Endothelial cell of umbilical vein (primary cell): ENCODE measurements at regions not wholly inside any gene's neighbourhood (a gene's known extent, or its start where the extent isn't known, plus 50 kb on each side); places are given as distances from the start of the nearest gene placed in this dataset.

Source experiments
- BruUV-seq: library from RNA; stranded (reverse); fragments of 400-500 nt; replicated peaks from 2 replicates; lab custom pipeline; 2021; lab: Mats Ljungman, UMichigan
- CTCF ChIA-PET: fragments of 300-600, 350-600 bp; sonication (Branson Sonifier 250); formaldehyde crosslinking; loops from one replicate; lab custom pipeline; 2021; ENCODE audit warnings: antibody characterized with exemption, inconsistent platforms; lab: Charles Lee
- POLR2A ChIA-PET: fragments of 300-600, 350-600 bp; sonication (Branson Sonifier 250); formaldehyde crosslinking; loops from one replicate; lab custom pipeline; 2021; ENCODE audit warnings: antibody characterized with exemption, inconsistent platforms; lab: Charles Lee
- DNase-seq: peaks from one replicate; pipeline ENCODE4 v3.0.0-alpha.2; 2011; ENCODE audit warnings: low read depth, low spot score
- FAIRE-seq: peaks from 2 replicates; lab custom pipeline; 2011; peaks lifted over from hg19 to GRCh38; lab: Jason Lieb, UNC
- H2AFZ ChIP-seq: 2 replicates; pipeline ENCODE4 v1.6.0; 2012; ENCODE audit warnings: low read depth, low read length, control low read depth, inconsistent platforms
- H3K27ac ChIP-seq: 2 replicates; pipeline ENCODE4 v1.5.1; 2011; ENCODE audit warnings: low read depth, mild to moderate bottlenecking, control low read depth, low read length, moderate library complexity; ENCODE audit not compliant: insufficient read depth
- H3K27me3 ChIP-seq, 2 experiments: 2 replicates each; pipeline versions ENCODE4 v1.6.0 to v1.6.1; 2011; ENCODE audit warnings: low read length in 2 of 2, mixed read lengths in 1 of 2; ENCODE audit not compliant: control insufficient read depth in 2 of 2, insufficient read depth in 2 of 2
- H3K36me3 ChIP-seq, 2 experiments: 2 replicates in 1 of 2; 3 replicates in 1 of 2; pipeline ENCODE4 v1.5.1; 2011; ENCODE audit warnings: low read length in 2 of 2, mild to moderate bottlenecking in 1 of 2, moderate library complexity in 1 of 2; ENCODE audit not compliant: control insufficient read depth in 2 of 2, insufficient read depth in 2 of 2; ENCODE audit errors: extremely low read depth in 1 of 2
- H3K4me1 ChIP-seq: 3 replicates; pipeline ENCODE4 v1.5.1; 2011; ENCODE audit warnings: mild to moderate bottlenecking, low read length; ENCODE audit not compliant: control insufficient read depth, insufficient read depth; ENCODE audit errors: extremely low read depth
- H3K4me2 ChIP-seq: 2 replicates; pipeline ENCODE4 v1.6.1; 2011; ENCODE audit warnings: low read length, control low read depth, mixed read lengths; ENCODE audit not compliant: insufficient read depth
- H3K4me3 ChIP-seq, 3 experiments: fragments of 200-600 bp in 1 of 3; sonication (generic), shearing (Covaris generic) in 1 of 3; replicated peaks in 1 of 3; 2 replicates each; pipeline ENCODE4 v1.5.1; 2011 to 2016; ENCODE audit warnings: control low read depth in 3 of 3, low read length in 3 of 3, mild to moderate bottlenecking in 2 of 3, inconsistent platforms in 1 of 3, low read depth in 1 of 3, moderate library complexity in 1 of 3; ENCODE audit not compliant: insufficient read depth in 1 of 3
- H3K79me2 ChIP-seq: 2 replicates; pipeline ENCODE4 v1.6.0; 2012; ENCODE audit warnings: low read length, inconsistent platforms; ENCODE audit not compliant: control insufficient read depth, insufficient read depth
- H3K9ac ChIP-seq: replicated peaks from 2 replicates; pipeline ENCODE3; 2011; ENCODE audit warnings: low read length, control low read depth; ENCODE audit not compliant: insufficient read depth; ENCODE audit errors: extremely low read depth
- H3K9me1 ChIP-seq: replicated peaks from 3 replicates; pipeline ENCODE4 v1.6.0; 2011; ENCODE audit warnings: mild to moderate bottlenecking, low read length; ENCODE audit not compliant: control insufficient read depth, insufficient read depth; ENCODE audit errors: extremely low read depth
- H3K9me3 ChIP-seq: replicated peaks from 2 replicates; pipeline ENCODE4 v1.5.1; 2012; ENCODE audit warnings: low read length, inconsistent platforms; ENCODE audit not compliant: control insufficient read depth, insufficient read depth
- H4K20me1 ChIP-seq: replicated peaks from 2 replicates; pipeline ENCODE3; 2011; ENCODE audit warnings: mild to moderate bottlenecking, low read length; ENCODE audit not compliant: control insufficient read depth, insufficient read depth; ENCODE audit errors: extremely low read depth
- CTCF ChIP-seq, 2 donors: IDR thresholded peaks; 1 replicate in 1 of 2; 2 replicates in 1 of 2; pipeline ENCODE4 v1.5.1; 2011; ENCODE audit warnings: low read length in 2 of 2, mild to moderate bottlenecking in 2 of 2, moderate library complexity in 2 of 2, control low read depth in 1 of 2, inconsistent platforms in 1 of 2, low read depth in 1 of 2; ENCODE audit not compliant: insufficient read depth in 1 of 2; ENCODE audit errors: extremely low read depth in 1 of 2
- EZH2 ChIP-seq: IDR thresholded peaks from 2 replicates; pipeline ENCODE4 v1.6.1; 2012; ENCODE audit warnings: borderline replicate concordance, low read depth, mild to moderate bottlenecking, moderate library complexity, low read length, inconsistent platforms; ENCODE audit not compliant: severe bottlenecking
- FOS ChIP-seq: IDR thresholded peaks from 2 replicates; pipeline ENCODE4 v1.6.1; 2011; ENCODE audit warnings: mild to moderate bottlenecking, low read length, moderate library complexity, borderline replicate concordance; ENCODE audit not compliant: insufficient read depth
- GATA2 ChIP-seq: IDR thresholded peaks from 2 replicates; pipeline ENCODE4 v1.7.0; 2011; ENCODE audit warnings: low read depth, mild to moderate bottlenecking, moderate library complexity, mixed read lengths, low read length; ENCODE audit not compliant: insufficient read length, insufficient read depth
- JUN ChIP-seq: IDR thresholded peaks from 2 replicates; pipeline ENCODE4 v1.6.1; 2011; ENCODE audit warnings: borderline replicate concordance, low read depth; ENCODE audit not compliant: insufficient read length, insufficient read depth
- MAX ChIP-seq: IDR thresholded peaks from 2 replicates; pipeline ENCODE4 v1.6.1; 2011; ENCODE audit not compliant: insufficient read depth, insufficient read length
- MYC ChIP-seq: IDR thresholded peaks from one replicate; pipeline ENCODE4 v1.6.1; 2011; ENCODE audit warnings: mild to moderate bottlenecking, low read depth, low read length
- POLR2A ChIP-seq: IDR thresholded peaks from 2 replicates; pipeline ENCODE4 v1.6.1; 2012; ENCODE audit warnings: low read depth, mild to moderate bottlenecking, control low read depth, low read length
- POLR2AphosphoS5 ChIP-seq: IDR thresholded peaks from 2 replicates; pipeline ENCODE4 v1.6.1; 2012; ENCODE audit warnings: low read depth, mild to moderate bottlenecking, control low read depth, low read length, moderate library complexity; ENCODE audit not compliant: insufficient read depth
- dilution Hi-C: fragments of 300-500 bp; cut with MboI; formaldehyde crosslinking; loops from one replicate; pipeline ENCODE4 v1.15.0; 2019; ENCODE audit warnings: low sequenced_read_pairs; ENCODE audit not compliant: extremely low pct_ligation_motif_present
- intact Hi-C: fragments of 100-400 bp; cut with micrococcal nuclease; formaldehyde crosslinking; loops from one replicate; pipeline ENCODE4 v1.10.0; 2022

DNA sequence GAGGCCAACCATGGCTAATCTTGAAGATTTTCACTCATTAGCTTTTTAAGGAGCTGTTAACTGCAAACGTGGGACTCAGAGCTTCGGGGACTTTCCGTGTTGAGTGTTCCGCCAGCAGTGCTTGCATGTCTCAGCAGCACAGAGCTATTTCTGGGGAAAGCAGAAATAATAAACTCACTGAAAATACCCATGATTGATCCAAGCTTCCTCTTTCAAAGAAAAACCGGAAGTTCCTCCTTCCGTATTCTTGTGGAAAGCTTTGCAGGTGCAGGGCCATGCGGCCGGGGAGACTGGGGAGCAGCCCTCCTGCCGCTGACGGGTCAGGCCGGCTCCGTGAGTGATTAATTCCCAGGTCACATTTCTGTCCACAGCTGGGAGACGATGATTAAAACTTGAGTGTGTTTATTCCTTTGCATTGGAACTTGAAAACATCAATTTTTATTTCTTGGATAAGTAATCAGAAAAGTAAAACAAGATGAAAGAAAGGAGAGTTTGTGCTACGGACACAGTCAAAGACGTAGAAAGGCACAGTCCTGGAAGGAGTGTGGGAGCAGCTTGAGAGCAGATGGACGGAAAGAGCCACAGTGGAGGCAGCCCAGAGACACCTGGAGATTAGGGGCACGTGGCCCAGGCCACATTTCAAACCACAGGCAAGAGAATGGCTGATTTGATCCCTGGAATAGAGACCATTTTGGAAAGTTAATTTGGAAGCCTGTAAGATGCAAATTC, 54.2 kb upstream of the CTDP1 start:
- no peak overlapping the region for H3K27ac ChIP-seq
- no peaks in the 10 kb centered on the region for H3K79me2 ChIP-seq
- no peak overlapping the region for H3K4me2 ChIP-seq
- POLR2A ChIA-PET = no interaction called here
- H3K9me3 ChIP-seq = no peaks in the 10 kb centered on the region
- BruUV-seq = no TSS peak
- no peak overlapping the region for H3K4me3 ChIP-seq
- H4K20me1 ChIP-seq = no peaks in the 10 kb centered on the region
- H3K9ac ChIP-seq = no peak overlapping the region
- H3K36me3 ChIP-seq = no peaks in the 10 kb centered on the region
- H3K4me1 ChIP-seq = peaks cover 10% of the 10 kb centered on the region
- no peak for TF ChIP-seq EZH2
- TF ChIP-seq GATA2 = no peak
- TF ChIP-seq MYC = no peak
- TF ChIP-seq FOS = no peak
- TF ChIP-seq POLR2AphosphoS5 = no peak
- no peak for TF ChIP-seq POLR2A
- no peak for TF ChIP-seq MAX
- no peak for TF ChIP-seq JUN
- no peak for TF ChIP-seq CTCF (IDR thresholded peaks at IDR 0.05; ENCODE audit: extremely low read depth in 1 of 2, insufficient read depth in 1 of 2, low read depth in 1 of 2, low read length in 2 of 2)
- DNase-seq (peak; percentile 46), FAIRE-seq (peak; percentile 35)
- H3K27me3 ChIP-seq = peaks cover 0 to 2% of the 10 kb centered on the region in 2 experiments
- dilution Hi-C loops (no loop called here), intact Hi-C loops (no loop called here)
- no peak overlapping the region for H2AFZ ChIP-seq
- H3K9me1 ChIP-seq = no peaks in the 10 kb centered on the region
- CTCF ChIA-PET = no interaction called here
